HFFc6 (cell line): ENCODE measurements at regions not wholly inside any gene's neighbourhood (a gene's known extent, or its start where the extent isn't known, plus 50 kb on each side); places are given as distances from the start of the nearest gene placed in this dataset.

ENCODE experiments used
- DNase-seq: peaks from one replicate; pipeline ENCODE4 v3.0.0-alpha.2; 2018
- H3K27ac Mint-ChIP-seq: 2 replicates; pipeline ENCODE4 v1.8.0; 2020; ENCODE audit warnings: mild to moderate bottlenecking, mixed read lengths
- H3K27me3 Mint-ChIP-seq: 2 replicates; pipeline ENCODE4 v1.8.0; 2021; ENCODE audit warnings: mild to moderate bottlenecking, moderate library complexity, mixed read lengths; ENCODE audit not compliant: insufficient read depth
- H3K36me3 Mint-ChIP-seq: 2 replicates; pipeline ENCODE4 v1.8.0; 2021; ENCODE audit warnings: low read depth, mixed read lengths
- H3K4me1 Mint-ChIP-seq: 2 replicates; pipeline ENCODE4 v1.8.0; 2020; ENCODE audit warnings: low read depth, mixed read lengths
- H3K4me3 Mint-ChIP-seq: 2 replicates; pipeline ENCODE4 v1.8.0; 2020; ENCODE audit warnings: mild to moderate bottlenecking, moderate library complexity, mixed read lengths
- H3K9me3 Mint-ChIP-seq: 2 replicates; pipeline ENCODE4 v1.8.0; 2020; ENCODE audit warnings: mild to moderate bottlenecking, mixed read lengths
- CTCF ChIP-seq: fragments of 200-600 bp; sonication (generic); IDR thresholded peaks from 2 replicates; pipeline ENCODE4 v1.5.0; 2021; ENCODE audit warnings: antibody characterized with exemption, mild to moderate bottlenecking

- Mint-ChIP-seq H3K9me3 (peaks cover 3% of the 10 kb centered on the region), H3K27me3 (peaks cover 2% of the 10 kb centered on the region), H3K36me3 (peaks cover 4% of the 10 kb centered on the region), H3K4me1 (peaks cover 52% of the 10 kb centered on the region), H3K4me3 (no peak overlapping the region), H3K27ac (no peak overlapping the region)
- DNase-seq = no peak
- no peak for TF ChIP-seq CTCF
Observed at GRCh38 chr1:218587900-218588299, 242.8 kb downstream of the TGFB2 start.

GRCh38 chr1:218588540-218589172 is 243.5 kb downstream of the TGFB2 start:
- TF ChIP-seq CTCF = no peak
- Mint-ChIP-seq H3K36me3 (no peaks in the 10 kb centered on the region), H3K27me3 (peaks cover 2% of the 10 kb centered on the region), H3K4me1 (peaks cover 56% of the 10 kb centered on the region), H3K4me3 (no peak overlapping the region), H3K9me3 (no peaks in the 10 kb centered on the region), H3K27ac (no peak overlapping the region)
- DNase-seq = no peak

- Mint-ChIP-seq H3K4me1 (peaks cover 48% of the 10 kb centered on the region), H3K4me3 (no peak overlapping the region), H3K27ac (no peak overlapping the region), H3K36me3 (no peaks in the 10 kb centered on the region), H3K9me3 (no peaks in the 10 kb centered on the region), H3K27me3 (peaks cover 2% of the 10 kb centered on the region)
- no peak for DNase-seq
- no peak for TF ChIP-seq CTCF
Observed at GRCh38 chr1:218589487-218589886, 244.4 kb downstream of the TGFB2 start.

- H3K36me3 Mint-ChIP-seq = no peaks in the 10 kb centered on the region
- peaks cover 5% of the 10 kb centered on the region for H3K27me3 Mint-ChIP-seq
- H3K4me1 Mint-ChIP-seq = peaks cover 26% of the 10 kb centered on the region
- no peaks in the 10 kb centered on the region for H3K9me3 Mint-ChIP-seq
- no peak overlapping the region for H3K4me3 Mint-ChIP-seq
- no peak for DNase-seq
- no peak for TF ChIP-seq CTCF
- H3K27ac Mint-ChIP-seq = no peak overlapping the region
Observed at GRCh38 chr1:218591966-218592365, 246.8 kb downstream of the TGFB2 start.

- DNase-seq = peak; percentile 48
- H3K4me1 Mint-ChIP-seq = peaks cover 26% of the 10 kb centered on the region
- peaks cover 8% of the 10 kb centered on the region for H3K27me3 Mint-ChIP-seq
- H3K9me3 Mint-ChIP-seq = no peaks in the 10 kb centered on the region
- TF ChIP-seq CTCF = no peak
- H3K4me3 Mint-ChIP-seq = peak overlapping the region; percentile 26
- no peaks in the 10 kb centered on the region for H3K36me3 Mint-ChIP-seq
- peak overlapping the region; percentile 2 for H3K27ac Mint-ChIP-seq
Observed at GRCh38 chr1:218592688-218593087, 247.6 kb downstream of the TGFB2 start.

- no peaks in the 10 kb centered on the region; the same call in 1 of the 2 replicates for H3K36me3 Mint-ChIP-seq
- H3K27ac Mint-ChIP-seq = peak overlapping the region; percentile 27; the same call in 1 of the 2 replicates
- no peak for DNase-seq
- no peak for TF ChIP-seq CTCF
- no peaks in the 10 kb centered on the region for H3K9me3 Mint-ChIP-seq
- no peak overlapping the region for H3K4me3 Mint-ChIP-seq
- peaks cover 6% of the 10 kb centered on the region for H3K27me3 Mint-ChIP-seq
- H3K4me1 Mint-ChIP-seq = peaks cover 16% of the 10 kb centered on the region
Observed at GRCh38 chr1:218600968-218601367, 255.8 kb downstream of the TGFB2 start.
